C1 segment of cervical spinal cord (tissue), 14 donors: ENCODE measurements at regions not wholly inside any gene's neighbourhood (a gene's known extent, or its start where the extent isn't known, plus 50 kb on each side); places are given as distances from the start of the nearest gene placed in this dataset.
"Not testable (repeated sequence)": the region's sequence is repeated elsewhere in the genome, so short reads cannot be mapped to it uniquely, and the experiment has no call there.

Source experiments
- DNase-seq, 14 donors: peaks; one replicate each; lab custom pipeline; 2025; lab: John Stamatoyannopoulos, UW

GRCh38 chr14:54010981-54011380, 54.4 kb upstream of the BMP4 start:
- DNase-seq, result no peak

- DNase-seq, result no peak
Measured at GRCh38 chr14:54023027-54023426, 66.4 kb upstream of the BMP4 start.

DNA sequence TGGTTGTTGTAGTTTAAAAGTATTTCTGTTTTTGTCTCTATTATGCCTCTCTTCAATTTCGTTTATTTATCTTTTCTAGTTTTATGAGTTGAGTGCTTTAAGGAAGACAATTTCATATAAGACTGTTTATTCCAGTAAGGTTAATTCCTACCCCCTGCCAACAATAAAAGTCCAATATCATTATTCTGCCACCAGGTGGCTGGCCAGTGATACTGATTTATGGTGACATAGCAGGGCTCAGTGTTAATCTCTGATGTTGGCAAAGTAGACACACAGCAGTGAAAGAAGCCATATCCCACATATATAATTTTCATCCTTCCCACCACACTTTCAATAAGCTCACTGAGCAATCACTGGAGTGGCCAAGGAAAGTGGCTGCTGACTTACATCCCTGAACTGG, 69.0 kb upstream of the BMP4 start:
- DNase-seq, result no peak

DNA sequence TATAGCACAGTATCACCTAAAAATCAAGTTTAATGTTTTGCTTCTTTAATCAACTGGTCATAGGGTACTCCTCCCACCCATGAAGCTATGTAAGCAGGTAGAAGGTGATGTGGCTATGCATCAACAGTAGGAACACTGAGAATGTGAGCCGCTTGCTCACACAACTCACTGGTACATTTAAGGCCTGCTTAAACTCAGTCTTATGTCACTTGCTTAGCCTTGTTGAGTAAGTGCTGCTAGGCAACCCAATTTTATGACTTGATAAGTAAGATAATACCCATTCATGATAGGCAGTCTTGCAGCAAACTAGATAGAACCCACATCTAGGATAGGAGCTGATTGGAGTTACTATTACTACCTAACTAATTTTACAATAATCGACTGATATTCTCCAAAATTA, 70.0 kb upstream of the BMP4 start:
- DNase-seq, result no peak

- not testable (repeated sequence) for DNase-seq
Measured at GRCh38 chr14:54030996-54031395, 74.4 kb upstream of the BMP4 start.

DNA sequence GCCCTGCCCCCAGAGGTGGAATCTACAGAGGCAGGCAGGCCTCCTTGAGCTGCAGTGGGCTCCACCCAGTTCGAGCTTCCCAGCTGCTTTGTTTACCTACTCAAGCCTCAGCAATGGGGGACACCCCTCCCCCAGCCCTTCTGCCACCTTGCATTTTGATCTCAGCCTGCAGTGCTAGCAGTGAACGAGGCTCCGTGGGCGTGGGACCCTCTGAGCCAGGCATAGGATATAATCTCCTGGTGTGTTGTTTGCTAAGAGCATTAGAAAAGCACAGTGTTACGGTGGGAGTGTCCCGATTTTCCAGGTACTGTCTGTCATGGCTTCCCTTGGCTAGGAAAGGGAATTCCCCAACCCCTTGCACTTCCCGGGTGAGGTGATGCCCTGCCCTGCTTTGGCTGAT, 76.7 kb upstream of the BMP4 start:
- not testable (repeated sequence) for DNase-seq

GRCh38 chr14:54038724-54039123, 82.1 kb upstream of the BMP4 start:
- DNase-seq, result no peak

- no peak for DNase-seq
Measured at GRCh38 chr14:54039311-54039710, 82.7 kb upstream of the BMP4 start.

- DNase-seq, result no peak
Measured at GRCh38 chr14:54040846-54041245, 84.2 kb upstream of the BMP4 start.

GRCh38 chr14:54046250-54046649, 89.6 kb upstream of the BMP4 start:
- DNase-seq, result no peak

DNA sequence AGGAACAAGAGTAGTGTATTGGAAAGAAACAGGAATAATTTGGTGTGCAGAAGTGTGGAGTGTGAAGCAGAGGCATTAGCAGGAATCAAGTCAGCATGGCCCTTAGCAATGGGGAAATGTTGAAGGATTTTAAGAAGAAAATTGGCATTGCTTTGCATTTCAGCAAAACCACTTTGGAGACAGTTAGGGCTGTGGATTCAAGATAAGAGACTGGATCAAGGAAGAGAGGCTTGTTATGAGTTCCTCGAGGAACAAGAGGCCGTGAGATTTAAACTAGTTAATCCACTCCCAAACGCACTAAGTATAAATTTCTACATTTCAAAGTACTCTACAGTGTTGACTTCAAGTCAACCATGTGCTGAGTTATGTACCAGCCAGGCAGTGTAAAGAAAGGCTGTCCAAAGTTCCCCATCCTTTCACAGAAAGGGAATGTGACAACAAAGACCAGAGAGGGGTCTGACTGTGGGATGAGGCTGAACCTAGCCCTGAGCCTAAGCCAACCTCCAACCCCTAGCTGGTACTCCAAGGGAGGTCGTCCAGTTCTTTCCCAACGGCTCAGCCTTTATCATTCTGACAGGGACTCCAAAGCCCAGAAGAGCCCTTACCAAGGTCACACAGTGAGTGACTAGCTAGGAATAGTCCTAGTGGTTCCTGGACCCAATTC, 91.2 kb upstream of the BMP4 start:
- DNase-seq, result no peak

DNA sequence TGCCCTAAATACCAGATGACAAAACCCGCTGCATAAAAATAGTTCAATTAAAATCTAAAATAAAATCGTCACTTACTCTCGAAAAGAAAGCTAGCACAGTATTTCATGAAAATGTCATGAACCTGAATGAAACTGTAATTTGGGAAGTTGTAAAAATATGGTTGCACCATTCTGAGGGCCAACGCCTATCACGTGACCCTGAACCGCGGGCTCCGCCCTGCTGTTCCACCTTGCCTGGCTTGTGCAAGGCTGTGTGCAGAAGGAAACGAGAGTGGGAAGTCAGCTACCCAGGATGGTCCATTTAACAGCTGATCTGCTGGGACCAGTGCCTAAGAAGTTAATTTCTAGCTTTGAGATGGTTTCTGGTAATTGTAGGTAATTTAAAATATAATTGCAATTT, 91.7 kb upstream of the BMP4 start:
- DNase-seq, result no peak

DNA sequence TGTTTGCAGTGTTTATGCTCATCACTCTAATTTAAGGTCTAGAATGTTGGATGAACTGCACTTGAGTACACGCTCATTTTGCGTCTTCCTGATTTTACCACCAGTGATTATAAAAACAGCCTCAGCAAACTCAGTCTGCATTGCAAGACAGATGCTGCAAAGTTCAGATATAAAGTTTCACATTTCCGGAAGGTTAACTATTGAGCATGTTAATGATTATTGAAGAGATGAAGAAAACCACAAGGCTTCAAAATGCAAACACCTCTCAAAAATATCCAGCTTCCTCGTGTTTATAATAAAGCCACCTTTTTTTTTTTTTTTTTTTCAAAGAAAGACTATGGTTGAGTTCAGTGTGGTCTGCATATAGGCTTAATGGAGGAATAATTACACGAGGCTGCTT, 92.1 kb upstream of the BMP4 start:
- DNase-seq, result no peak

DNA sequence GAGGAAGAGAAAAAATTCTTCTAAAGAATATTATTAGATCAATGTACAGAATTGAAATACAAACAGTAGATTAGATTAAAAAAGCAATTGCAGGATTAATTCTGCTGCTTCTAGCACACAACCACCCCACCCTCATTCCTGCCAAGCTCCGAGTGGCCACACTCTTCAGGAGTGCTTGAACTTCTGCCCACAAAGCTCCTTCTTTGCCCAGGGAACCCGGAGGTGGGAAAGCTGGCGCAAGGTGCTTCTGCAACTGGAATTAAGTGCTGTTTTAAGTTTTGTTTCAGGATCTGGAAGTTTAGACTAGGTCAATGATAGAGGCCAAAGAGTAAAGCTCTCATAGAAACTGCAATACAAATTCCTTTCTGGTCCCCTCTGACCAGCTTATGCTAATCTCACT, 94.1 kb upstream of the BMP4 start:
- DNase-seq, result no peak

GRCh38 chr14:54052696-54053385, 96.2 kb upstream of the BMP4 start:
- no peak for DNase-seq

DNA sequence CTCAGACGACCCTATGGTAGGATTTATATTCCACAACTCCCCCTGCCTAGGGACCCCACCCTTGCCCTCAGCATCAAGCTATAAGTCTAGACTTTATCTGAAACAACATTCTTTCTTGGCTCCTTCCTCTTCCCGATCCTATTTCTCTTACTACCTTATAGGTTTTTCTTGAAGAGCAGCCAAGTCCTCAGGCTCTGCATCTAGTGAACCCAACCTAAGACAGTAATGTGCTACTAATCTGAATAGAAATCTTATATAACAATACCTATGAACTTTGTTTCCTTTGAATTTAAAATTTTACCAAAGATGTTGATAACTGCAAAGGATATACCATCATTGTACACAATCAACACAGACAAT, 96.7 kb upstream of the BMP4 start:
- no peak for DNase-seq

- no peak for DNase-seq
Measured at GRCh38 chr14:54058505-54058904, 101.9 kb upstream of the BMP4 start.

DNA sequence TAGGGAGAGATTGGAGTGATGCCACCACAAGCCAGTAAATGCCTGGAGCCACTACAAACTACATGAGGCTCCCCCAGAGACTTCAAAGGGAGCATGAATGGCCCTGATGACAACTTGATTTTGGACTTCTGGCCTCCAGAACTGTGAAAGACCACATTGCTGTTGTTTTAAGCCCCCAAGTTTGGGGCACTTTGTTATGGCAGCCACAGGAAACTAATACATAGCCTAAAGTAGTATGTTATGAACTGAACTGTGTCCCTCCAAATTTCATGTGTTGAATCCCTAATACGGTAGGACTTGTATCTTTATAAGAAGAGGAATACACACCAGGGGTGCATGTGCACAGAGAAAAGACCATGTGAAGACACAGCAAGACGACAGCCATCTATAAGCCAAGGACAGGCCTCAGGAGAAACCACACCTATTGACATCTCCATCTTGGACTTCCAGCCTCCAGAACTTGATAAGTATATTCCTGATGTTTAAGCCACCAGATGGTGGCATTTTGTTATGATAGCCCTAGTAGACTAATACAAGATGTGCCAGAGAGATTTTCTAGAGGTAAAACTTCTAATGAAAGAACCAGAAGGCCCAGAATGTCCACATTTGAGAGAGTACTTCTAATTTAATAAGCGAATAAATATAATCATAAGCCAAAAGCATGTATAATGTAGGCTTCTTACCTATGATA, 127.1 kb upstream of the BMP4 start:
- no peak for DNase-seq

GRCh38 chr14:54085232-54085761, 128.7 kb upstream of the BMP4 start:
- DNase-seq, result no peak

DNA sequence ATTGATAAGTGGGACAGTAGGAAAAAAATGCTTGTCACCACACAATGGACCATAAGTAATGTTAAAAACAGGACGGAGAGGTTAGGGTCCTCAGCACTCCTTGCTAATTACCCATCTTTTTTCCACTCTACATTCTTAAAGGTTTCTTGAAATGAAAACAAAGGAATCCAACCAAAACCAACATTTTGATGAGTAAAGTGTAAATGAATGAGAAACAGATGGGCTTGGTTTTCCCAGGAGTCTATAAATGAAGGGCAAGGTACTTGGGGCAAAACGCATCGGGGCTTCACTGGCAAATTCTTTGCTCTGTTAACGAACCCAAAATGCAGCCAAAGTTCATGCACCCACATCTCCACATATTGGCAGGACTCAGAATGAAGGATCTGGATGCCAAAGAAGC, 129.2 kb upstream of the BMP4 start:
- DNase-seq, result no peak

DNA sequence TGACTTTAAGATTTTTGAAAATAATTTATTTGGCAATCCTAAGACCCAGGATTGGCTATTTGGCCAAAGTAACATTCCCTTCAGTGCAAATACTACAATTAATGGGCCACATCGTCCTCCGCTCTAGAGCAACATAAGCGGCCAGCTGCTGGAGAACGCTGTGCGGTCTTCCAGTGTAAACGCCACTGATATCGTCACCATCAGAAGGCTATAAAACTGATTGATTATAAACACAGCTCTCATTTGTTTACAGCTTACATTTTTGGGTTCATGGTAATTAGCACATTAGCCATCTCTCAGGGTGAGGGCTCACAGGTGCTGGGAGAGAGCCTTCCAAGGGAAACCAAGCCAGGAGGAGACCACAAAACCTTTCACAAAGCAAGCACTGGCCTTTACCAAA, 130.1 kb upstream of the BMP4 start:
- no peak for DNase-seq

GRCh38 chr14:54087376-54087775, 130.8 kb upstream of the BMP4 start:
- DNase-seq, result no peak

- DNase-seq, result no peak
Measured at GRCh38 chr14:54088271-54088670, 131.6 kb upstream of the BMP4 start.
